ENCODE measurements at regions not wholly inside any gene's neighbourhood (a gene's known extent, or its start where the extent isn't known, plus 50 kb on each side); places are given as distances from the start of the nearest gene placed in this dataset.
"Not testable (repeated sequence)": the region's sequence is repeated elsewhere in the genome, so short reads cannot be mapped to it uniquely, and the experiment has no call there.

- DNase-seq (ENCODE audit: low read depth), result no peak
Observed at GRCh38 chr1:114263343-114263742, 109.7 kb upstream of the SYT6 start.

- DNase-seq (ENCODE audit: low read depth), result no peak
Observed at GRCh38 chr1:114262337-114262736, 108.7 kb upstream of the SYT6 start.

GRCh38 chr1:114260805-114261484 lies 107.3 kb upstream of the SYT6 start:
- no peak for DNase-seq (ENCODE audit: low read depth)

GRCh38 chr1:114259511-114260160 lies 106.0 kb upstream of the SYT6 start:
- no peak for DNase-seq (ENCODE audit: low read depth)

GRCh38 chr1:114258633-114259032 lies 105.0 kb upstream of the SYT6 start:
- no peak for DNase-seq (ENCODE audit: low read depth)

- DNase-seq (ENCODE audit: low read depth), result no peak
Observed at GRCh38 chr1:114258074-114258473, 104.4 kb upstream of the SYT6 start.

GRCh38 chr1:114257554-114257953 lies 103.9 kb upstream of the SYT6 start:
- no peak for DNase-seq (ENCODE audit: low read depth)

- no peak for DNase-seq (ENCODE audit: low read depth)
Observed at GRCh38 chr1:114253900-114254299, 100.2 kb upstream of the SYT6 start.

- no peak for DNase-seq (ENCODE audit: low read depth)
Observed at GRCh38 chr1:114251573-114251939, 97.9 kb upstream of the SYT6 start.

- no peak for DNase-seq (ENCODE audit: low read depth)
Observed at GRCh38 chr1:114250683-114251572, 97.3 kb upstream of the SYT6 start.

GRCh38 chr1:114249691-114250090 lies 96.0 kb upstream of the SYT6 start:
- no peak for DNase-seq (ENCODE audit: low read depth)

GRCh38 chr1:114248162-114248561 lies 94.5 kb upstream of the SYT6 start:
- no peak for DNase-seq (ENCODE audit: low read depth)

GRCh38 chr1:114242531-114243210 lies 89.0 kb upstream of the SYT6 start:
- not testable (repeated sequence) for DNase-seq (ENCODE audit: low read depth)

GRCh38 chr1:114238053-114238452 lies 84.4 kb upstream of the SYT6 start:
- no peak for DNase-seq (ENCODE audit: low read depth)

- DNase-seq (ENCODE audit: low read depth), result no peak
Observed at GRCh38 chr1:114236517-114236916, 82.8 kb upstream of the SYT6 start.

- no peak for DNase-seq (ENCODE audit: low read depth)
Observed at GRCh38 chr1:114235960-114236359, 82.3 kb upstream of the SYT6 start.

GRCh38 chr1:114235281-114235680 lies 81.6 kb upstream of the SYT6 start:
- DNase-seq (ENCODE audit: low read depth), result no peak

GRCh38 chr1:114234408-114235124 lies 80.9 kb upstream of the SYT6 start:
- no peak for DNase-seq (ENCODE audit: low read depth)

GRCh38 chr1:114232691-114233090 lies 79.0 kb upstream of the SYT6 start:
- no peak for DNase-seq (ENCODE audit: low read depth)

- DNase-seq (ENCODE audit: low read depth), result no peak
Observed at GRCh38 chr1:114231301-114231700, 77.6 kb upstream of the SYT6 start.

GRCh38 chr1:114229368-114229767 lies 75.7 kb upstream of the SYT6 start:
- no peak for DNase-seq (ENCODE audit: low read depth)

GRCh38 chr1:114227059-114227458 lies 73.4 kb upstream of the SYT6 start:
- DNase-seq (ENCODE audit: low read depth), result no peak
